ENCODE measurements at regions not wholly inside any gene's neighbourhood (a gene's known extent, or its start where the extent isn't known, plus 50 kb on each side); places are given as distances from the start of the nearest gene placed in this dataset.

DNA sequence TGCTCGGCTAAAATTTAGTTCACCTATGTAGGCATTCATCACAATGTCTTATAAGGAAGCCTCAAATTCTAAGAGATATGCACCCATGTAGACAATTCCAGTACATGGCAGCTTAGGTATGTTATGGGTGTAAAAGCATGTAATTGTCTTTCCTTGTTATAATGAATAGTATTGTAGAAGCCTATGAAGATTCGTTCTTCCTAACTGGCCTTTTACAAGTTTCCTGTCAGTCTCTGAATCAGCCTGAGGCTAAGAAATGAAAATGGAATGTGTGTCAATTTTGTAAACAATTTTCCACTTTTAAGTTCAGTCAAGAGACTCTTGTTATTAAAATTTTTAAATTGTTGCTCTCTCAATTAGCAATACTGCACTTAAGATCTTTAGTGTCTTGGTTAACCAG, 189.9 kb upstream of the GALNT5 start:
- TF ChIP-seq, protein P1, sequence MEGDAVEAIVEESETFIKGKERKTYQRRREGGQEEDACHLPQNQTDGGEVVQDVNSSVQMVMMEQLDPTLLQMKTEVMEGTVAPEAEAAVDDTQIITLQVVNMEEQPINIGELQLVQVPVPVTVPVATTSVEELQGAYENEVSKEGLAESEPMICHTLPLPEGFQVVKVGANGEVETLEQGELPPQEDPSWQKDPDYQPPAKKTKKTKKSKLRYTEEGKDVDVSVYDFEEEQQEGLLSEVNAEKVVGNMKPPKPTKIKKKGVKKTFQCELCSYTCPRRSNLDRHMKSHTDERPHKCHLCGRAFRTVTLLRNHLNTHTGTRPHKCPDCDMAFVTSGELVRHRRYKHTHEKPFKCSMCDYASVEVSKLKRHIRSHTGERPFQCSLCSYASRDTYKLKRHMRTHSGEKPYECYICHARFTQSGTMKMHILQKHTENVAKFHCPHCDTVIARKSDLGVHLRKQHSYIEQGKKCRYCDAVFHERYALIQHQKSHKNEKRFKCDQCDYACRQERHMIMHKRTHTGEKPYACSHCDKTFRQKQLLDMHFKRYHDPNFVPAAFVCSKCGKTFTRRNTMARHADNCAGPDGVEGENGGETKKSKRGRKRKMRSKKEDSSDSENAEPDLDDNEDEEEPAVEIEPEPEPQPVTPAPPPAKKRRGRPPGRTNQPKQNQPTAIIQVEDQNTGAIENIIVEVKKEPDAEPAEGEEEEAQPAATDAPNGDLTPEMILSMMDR (IDR thresholded peaks at IDR 0.05), result no peak
- no peak for TF ChIP-seq EZH2 (IDR thresholded peaks at IDR 0.05; ENCODE audit: borderline replicate concordance, insufficient read depth, low read depth, low read length, poor library complexity, severe bottlenecking)

All from B cell (primary cell).